Right atrium auricular region (tissue), 2 donors: ENCODE measurements at regions not wholly inside any gene's neighbourhood (a gene's known extent, or its start where the extent isn't known, plus 50 kb on each side); places are given as distances from the start of the nearest gene placed in this dataset.

Experiments used
- DNase-seq: peaks from one replicate; pipeline ENCODE4 v3.0.0-alpha.2; 2019; ENCODE audit warnings: low spot score
- H3K27ac ChIP-seq, 2 donors: fragments of 200-600 bp; sonication (generic); 1 replicate in 1 of 2; 2 replicates in 1 of 2; pipeline ENCODE4 v1.5.1; 2016 to 2019
- H3K27me3 ChIP-seq, 2 donors: fragments of 200-600 bp; sonication (generic); one replicate each; pipeline versions ENCODE4 v1.5.1 to v1.6.0; 2017 to 2019
- H3K36me3 ChIP-seq: fragments of 200-600 bp; sonication (generic); one replicate; pipeline ENCODE4 v1.5.1; 2016
- H3K4me1 ChIP-seq, 2 donors: fragments of 200-600 bp; sonication (generic); one replicate each; pipeline versions ENCODE4 v1.5.1 to v1.6.0; 2017 to 2019
- H3K4me3 ChIP-seq, 2 donors: fragments of 200-600 bp; sonication (generic); 1 replicate in 1 of 2; 2 replicates in 1 of 2; pipeline ENCODE4 v1.5.1; 2017 to 2019; ENCODE audit warnings: mild to moderate bottlenecking in 1 of 2, moderate library complexity in 1 of 2
- H3K9me3 ChIP-seq, 2 donors: fragments of 200-600 bp; sonication (generic); one replicate each; pipeline ENCODE4 v1.5.1; 2019
- TF ChIP-seq, protein P1 (sequence below), 2 donors: fragments of 200-600 bp; sonication (generic); IDR thresholded peaks; one replicate each; pipeline ENCODE4 v1.5.1; 2019; ENCODE audit warnings: antibody characterized with exemption in 2 of 2

DNA sequence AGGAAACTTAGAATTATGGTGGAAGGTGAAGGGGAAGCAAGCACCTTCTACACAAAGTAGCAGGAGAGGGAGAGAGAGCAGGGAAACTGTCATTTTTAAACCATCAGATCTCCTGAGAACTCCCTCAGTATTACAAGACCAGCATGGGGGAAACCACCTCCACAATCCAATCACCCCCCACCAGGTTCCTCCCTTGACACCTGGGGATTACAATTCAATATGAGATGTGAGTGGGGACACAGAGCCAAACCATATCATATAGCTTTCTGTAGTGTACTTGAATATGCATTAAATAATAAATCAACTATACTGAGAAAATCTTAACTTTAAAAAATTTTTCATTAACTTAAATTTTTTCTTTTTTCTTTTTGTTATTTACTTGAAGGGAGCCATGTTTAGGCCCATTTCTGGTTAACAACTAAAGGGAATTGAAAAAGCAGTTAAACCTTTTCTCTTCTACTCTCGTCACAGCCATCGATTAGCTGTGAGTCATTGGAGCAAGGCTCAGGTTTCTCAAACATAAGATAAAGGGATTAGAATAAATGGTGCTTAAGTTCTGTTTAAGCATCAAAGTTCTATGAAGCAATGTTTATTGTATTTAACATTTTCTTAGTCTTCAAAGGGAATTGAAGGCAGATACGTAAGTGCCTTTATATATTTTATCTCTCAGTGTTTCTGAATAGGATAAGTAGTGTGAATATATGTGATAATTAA lies 72.2 kb upstream of the DPT start:
- H3K27me3 ChIP-seq, result no peaks in the 10 kb centered on the region
- no peaks in the 10 kb centered on the region for H3K36me3 ChIP-seq
- H3K9me3 ChIP-seq, result no peaks in the 10 kb centered on the region
- H3K4me3 ChIP-seq, result no peak overlapping the region
- no peak for DNase-seq
- TF ChIP-seq, protein P1, sequence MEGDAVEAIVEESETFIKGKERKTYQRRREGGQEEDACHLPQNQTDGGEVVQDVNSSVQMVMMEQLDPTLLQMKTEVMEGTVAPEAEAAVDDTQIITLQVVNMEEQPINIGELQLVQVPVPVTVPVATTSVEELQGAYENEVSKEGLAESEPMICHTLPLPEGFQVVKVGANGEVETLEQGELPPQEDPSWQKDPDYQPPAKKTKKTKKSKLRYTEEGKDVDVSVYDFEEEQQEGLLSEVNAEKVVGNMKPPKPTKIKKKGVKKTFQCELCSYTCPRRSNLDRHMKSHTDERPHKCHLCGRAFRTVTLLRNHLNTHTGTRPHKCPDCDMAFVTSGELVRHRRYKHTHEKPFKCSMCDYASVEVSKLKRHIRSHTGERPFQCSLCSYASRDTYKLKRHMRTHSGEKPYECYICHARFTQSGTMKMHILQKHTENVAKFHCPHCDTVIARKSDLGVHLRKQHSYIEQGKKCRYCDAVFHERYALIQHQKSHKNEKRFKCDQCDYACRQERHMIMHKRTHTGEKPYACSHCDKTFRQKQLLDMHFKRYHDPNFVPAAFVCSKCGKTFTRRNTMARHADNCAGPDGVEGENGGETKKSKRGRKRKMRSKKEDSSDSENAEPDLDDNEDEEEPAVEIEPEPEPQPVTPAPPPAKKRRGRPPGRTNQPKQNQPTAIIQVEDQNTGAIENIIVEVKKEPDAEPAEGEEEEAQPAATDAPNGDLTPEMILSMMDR (IDR thresholded peaks at IDR 0.05), result no peak
- H3K4me1 ChIP-seq, result no peaks in the 10 kb centered on the region
- no peak overlapping the region for H3K27ac ChIP-seq

DNA sequence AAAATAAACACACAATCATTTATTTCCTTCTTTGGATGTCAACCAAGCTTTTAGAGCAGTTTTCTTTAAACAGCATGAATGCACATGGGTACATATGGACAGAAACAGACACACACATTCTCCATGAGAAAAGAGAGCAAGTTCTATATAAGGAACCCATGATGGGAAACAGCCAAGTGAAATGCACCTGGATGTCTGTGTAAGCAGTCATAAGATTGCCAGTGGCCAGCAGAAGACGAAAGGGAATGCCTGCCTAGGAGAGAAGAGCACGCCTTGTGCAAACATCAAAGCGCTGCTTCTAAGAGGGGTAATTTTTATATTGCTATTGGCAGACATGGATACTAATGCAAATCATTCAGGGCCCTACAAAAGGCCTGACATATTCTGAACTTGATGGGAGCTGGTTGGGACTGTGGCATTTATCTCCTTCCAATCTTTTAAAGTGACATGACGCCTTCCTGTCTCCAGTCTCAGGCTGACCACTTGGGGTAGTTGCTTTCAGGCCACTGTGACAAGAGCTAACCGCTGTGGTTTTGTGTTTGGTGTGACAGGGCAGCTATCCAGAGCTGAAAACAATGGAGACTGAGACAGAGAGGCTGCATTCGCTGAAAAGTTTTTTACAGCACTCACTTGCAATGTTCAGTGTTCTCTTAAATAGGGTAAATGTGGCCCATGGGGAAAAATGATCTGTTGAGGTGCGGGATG lies 75.0 kb upstream of the DPT start:
- H3K4me3 ChIP-seq, result no peak overlapping the region
- no peaks in the 10 kb centered on the region for H3K36me3 ChIP-seq
- TF ChIP-seq, protein P1 (IDR thresholded peaks at IDR 0.05), result no peak
- H3K27me3 ChIP-seq, result no peaks in the 10 kb centered on the region
- no peaks in the 10 kb centered on the region for H3K4me1 ChIP-seq
- no peak overlapping the region for H3K27ac ChIP-seq
- DNase-seq, result no peak
- H3K9me3 ChIP-seq, result no peaks in the 10 kb centered on the region

DNA sequence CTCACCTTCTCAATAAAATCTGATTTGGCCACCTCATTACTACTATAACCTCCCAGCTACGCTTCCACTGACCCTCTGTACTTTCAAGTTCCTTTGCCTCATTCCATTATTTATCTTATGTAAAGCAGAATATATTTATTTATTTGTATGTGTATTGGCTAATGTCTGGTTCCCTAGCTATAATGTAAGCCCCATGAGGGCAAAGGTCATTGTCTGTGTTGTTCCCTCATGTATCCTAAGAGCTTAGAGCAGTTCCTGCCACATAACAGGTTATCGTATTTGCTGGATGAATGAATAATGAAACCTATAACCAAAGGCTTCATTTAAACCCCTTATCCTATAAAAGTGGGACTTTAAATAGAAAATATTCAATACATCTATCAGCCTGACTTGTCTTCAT lies 77.9 kb upstream of the DPT start:
- Histone ChIP-seq H3K9me3 (no peaks in the 10 kb centered on the region), H3K27ac (no peak overlapping the region), H3K4me3 (no peak overlapping the region), H3K4me1 (no peaks in the 10 kb centered on the region), H3K27me3 (no peaks in the 10 kb centered on the region), H3K36me3 (no peaks in the 10 kb centered on the region)
- DNase-seq, result no peak
- TF ChIP-seq, protein P1 (IDR thresholded peaks at IDR 0.05), result no peak

DNA sequence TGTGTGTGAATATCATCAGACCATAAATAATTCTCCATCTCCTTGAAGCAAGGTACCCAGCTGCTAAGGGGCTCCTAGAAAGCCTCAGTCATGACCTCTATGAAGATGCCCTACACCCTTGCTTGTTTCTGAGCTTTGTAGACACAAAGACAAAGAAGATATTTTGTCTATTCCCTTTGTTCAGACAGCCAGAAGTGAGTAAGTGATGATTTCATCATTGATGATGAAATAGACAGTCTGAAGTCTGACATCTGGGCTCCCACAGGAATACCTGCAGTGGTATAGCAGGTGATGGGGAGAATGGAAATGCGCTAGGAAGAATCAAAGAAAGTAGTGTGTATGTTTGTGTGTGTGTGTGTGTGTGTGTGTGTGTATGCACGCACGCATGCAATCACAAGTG lies 82.2 kb upstream of the DPT start:
- no peaks in the 10 kb centered on the region for H3K9me3 ChIP-seq
- TF ChIP-seq, protein P1 (IDR thresholded peaks at IDR 0.05), result no peak
- no peak overlapping the region for H3K4me3 ChIP-seq
- H3K27ac ChIP-seq, result no peak overlapping the region
- H3K27me3 ChIP-seq, result no peaks in the 10 kb centered on the region
- H3K4me1 ChIP-seq, result no peaks in the 10 kb centered on the region
- DNase-seq, result no peak
- H3K36me3 ChIP-seq, result no peaks in the 10 kb centered on the region

DNA sequence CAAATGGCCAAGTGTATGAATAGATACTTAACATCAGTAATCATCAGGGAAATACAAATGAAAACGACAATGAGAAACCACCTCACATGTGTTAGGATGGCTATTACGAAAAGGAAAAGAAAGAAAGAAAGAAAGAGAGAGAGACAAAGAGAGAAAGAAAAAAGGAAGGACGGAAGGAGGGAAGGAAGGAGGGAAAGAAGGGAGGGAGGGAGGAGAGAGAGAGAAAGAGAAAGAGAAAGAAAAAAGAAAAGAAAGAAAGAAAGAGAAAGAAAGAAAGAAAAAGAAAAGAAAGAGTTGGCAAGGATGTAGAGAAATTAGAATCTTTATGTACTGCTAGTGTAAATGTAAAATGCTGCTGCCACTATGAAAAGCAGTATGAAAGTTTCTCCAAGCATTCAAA lies 90.7 kb upstream of the DPT start:
- Histone ChIP-seq H3K27me3 (no peaks in the 10 kb centered on the region), H3K36me3 (no peaks in the 10 kb centered on the region), H3K4me1 (peaks cover 0 to 15% of the 10 kb centered on the region in 2 donors), H3K9me3 (peaks cover 0 to 4% of the 10 kb centered on the region in 2 donors), H3K27ac (no peak overlapping the region), H3K4me3 (no peak overlapping the region)
- no peak for DNase-seq
- TF ChIP-seq, protein P1 (IDR thresholded peaks at IDR 0.05), result no peak
